H1 (cell line): ENCODE measurements at regions not wholly inside any gene's neighbourhood (a gene's known extent, or its start where the extent isn't known, plus 50 kb on each side); places are given as distances from the start of the nearest gene placed in this dataset.

Experiments
- TCF12 ChIP-seq: IDR thresholded peaks from 2 replicates; pipeline ENCODE4 v1.6.1; 2011; ENCODE audit warnings: low read depth, mild to moderate bottlenecking, low read length

- TF ChIP-seq TCF12, result no peak
Observed at GRCh38 chr6:44564906-44565524, 177.5 kb downstream of the CDC5L start (continued).
